ENCODE measurements at regions not wholly inside any gene's neighbourhood (a gene's known extent, or its start where the extent isn't known, plus 50 kb on each side); places are given as distances from the start of the nearest gene placed in this dataset.

GRCh38 chr11:127462065-127462344 is 461.4 kb upstream of the KIRREL3 start:
- TF ChIP-seq REST (IDR thresholded peaks at IDR 0.05; ENCODE audit: low read depth, low read length): no peak
- TF ChIP-seq, protein P1, sequence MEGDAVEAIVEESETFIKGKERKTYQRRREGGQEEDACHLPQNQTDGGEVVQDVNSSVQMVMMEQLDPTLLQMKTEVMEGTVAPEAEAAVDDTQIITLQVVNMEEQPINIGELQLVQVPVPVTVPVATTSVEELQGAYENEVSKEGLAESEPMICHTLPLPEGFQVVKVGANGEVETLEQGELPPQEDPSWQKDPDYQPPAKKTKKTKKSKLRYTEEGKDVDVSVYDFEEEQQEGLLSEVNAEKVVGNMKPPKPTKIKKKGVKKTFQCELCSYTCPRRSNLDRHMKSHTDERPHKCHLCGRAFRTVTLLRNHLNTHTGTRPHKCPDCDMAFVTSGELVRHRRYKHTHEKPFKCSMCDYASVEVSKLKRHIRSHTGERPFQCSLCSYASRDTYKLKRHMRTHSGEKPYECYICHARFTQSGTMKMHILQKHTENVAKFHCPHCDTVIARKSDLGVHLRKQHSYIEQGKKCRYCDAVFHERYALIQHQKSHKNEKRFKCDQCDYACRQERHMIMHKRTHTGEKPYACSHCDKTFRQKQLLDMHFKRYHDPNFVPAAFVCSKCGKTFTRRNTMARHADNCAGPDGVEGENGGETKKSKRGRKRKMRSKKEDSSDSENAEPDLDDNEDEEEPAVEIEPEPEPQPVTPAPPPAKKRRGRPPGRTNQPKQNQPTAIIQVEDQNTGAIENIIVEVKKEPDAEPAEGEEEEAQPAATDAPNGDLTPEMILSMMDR (IDR thresholded peaks at IDR 0.05): no peak
- TF ChIP-seq SIN3A (IDR thresholded peaks at IDR 0.05; ENCODE audit: borderline replicate concordance, low read depth, low read length): no peak
- no peak for TF ChIP-seq RFX5 (IDR thresholded peaks at IDR 0.05; ENCODE audit: low read length)
- TF ChIP-seq GABPA (IDR thresholded peaks at IDR 0.05; ENCODE audit: low read depth): no peak
- TF ChIP-seq TAF1 (IDR thresholded peaks at IDR 0.05; ENCODE audit: borderline replicate concordance, low read depth, low read length): no peak
- no peak for TF ChIP-seq FOXM1 (IDR thresholded peaks at IDR 0.05; ENCODE audit: low read depth)

Measured in SK-N-SH (cell line).